ENCODE measurements at regions not wholly inside any gene's neighbourhood (a gene's known extent, or its start where the extent isn't known, plus 50 kb on each side); places are given as distances from the start of the nearest gene placed in this dataset.

DNA sequence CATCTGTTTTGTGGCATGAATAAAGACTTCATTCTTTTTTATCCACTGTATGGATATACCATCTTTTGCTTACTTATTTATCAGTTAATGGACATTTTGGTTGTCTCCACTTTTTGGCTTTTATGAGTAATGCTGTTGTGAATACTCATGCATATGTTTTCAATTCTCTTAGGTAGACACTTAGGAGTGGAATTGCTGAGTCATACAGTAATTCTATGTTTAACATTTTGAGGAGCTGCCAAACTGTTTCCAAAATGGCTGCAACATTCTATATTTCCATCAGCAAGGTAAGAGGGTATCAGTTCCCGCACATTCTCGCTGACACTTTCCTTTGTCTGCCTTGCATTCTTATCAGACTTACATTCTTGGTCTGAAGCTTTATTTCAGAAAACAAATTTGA lies 191.1 kb downstream of the WNT5A start:
- H3K36me3 ChIP-seq (replicated peaks; ENCODE audit: control insufficient read depth, insufficient read depth, low read length) = no peaks in the 10 kb centered on the region
- no peak for DNase-seq
- H3K4me3 ChIP-seq (ENCODE audit: insufficient read depth, low read depth, low read length) = no peak overlapping the region
- no peaks in the 10 kb centered on the region for H3K27me3 ChIP-seq (ENCODE audit: control insufficient read depth, insufficient read depth, low read length)

DNA sequence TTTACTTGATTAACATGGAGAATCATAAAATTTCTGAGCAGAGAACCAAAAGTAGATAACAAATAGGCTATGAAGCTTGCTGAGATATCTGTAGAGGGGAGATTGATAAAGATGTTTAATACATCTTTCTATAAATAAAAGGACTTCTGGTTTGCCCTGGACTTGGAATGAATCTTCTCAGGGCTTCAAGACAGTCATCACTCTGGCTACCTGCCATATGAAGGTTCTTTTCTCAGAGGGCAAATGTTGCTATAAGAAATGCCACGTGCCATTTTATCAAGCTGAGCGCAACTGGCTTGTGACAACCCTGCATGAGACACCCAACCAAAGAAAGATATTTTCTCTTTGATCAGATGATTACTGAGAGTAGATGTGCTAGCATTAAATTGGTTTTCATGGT lies 192.5 kb downstream of the WNT5A start:
- Histone ChIP-seq H3K27me3 (ENCODE audit: control insufficient read depth, insufficient read depth, low read length) (no peaks in the 10 kb centered on the region), H3K4me3 (ENCODE audit: insufficient read depth, low read depth, low read length) (no peak overlapping the region)

DNA sequence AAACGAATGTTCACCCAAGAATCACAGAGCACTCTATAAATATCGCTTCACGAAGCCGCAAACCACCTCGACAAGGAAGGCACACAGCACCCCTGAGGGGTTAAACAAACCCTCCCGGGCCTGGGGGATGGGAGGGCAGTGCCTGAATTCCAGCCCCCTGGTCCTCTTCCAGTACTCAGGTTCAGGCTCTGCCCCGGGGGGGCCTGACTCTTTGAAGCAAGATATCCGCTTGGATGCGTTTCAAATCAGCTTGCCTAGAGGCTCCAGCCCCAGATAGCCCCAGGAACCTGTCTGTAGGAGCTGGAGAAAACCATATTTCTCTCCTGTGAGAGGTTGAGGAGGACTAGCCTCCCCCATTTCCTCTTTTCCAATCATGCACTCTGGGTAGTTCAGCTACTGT lies 194.7 kb downstream of the WNT5A start:
- Histone ChIP-seq H3K4me3 (ENCODE audit: insufficient read depth, low read depth, low read length) (no peak overlapping the region), H3K36me3 (replicated peaks; ENCODE audit: control insufficient read depth, insufficient read depth, low read length) (no peaks in the 10 kb centered on the region), H3K27me3 (ENCODE audit: control insufficient read depth, insufficient read depth, low read length) (no peaks in the 10 kb centered on the region)
- DNase-seq = peak; percentile 25

More for the DNA sequence above, 192.5 kb downstream of the WNT5A start:
- DNase-seq = no peak
- no peaks in the 10 kb centered on the region for H3K36me3 ChIP-seq (replicated peaks; ENCODE audit: control insufficient read depth, insufficient read depth, low read length)

DNA sequence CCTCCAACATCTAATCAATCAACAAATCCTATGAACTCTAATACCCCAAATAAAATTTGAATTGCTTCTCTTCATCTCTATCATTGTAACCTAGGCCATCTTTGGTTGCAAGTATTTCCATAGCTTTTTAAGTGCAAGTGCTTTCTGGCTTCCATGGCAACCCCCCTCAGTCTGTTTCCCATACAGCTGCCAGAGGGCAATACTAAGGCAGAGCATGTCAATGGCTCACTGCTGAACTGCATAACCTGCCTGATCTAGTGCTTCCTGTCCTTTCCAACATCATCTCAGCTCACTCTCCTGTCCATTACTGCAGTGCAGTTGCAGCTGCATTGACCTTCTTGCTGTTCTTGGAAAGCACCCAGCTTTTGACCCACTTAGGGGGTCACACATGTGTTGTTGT lies 198.4 kb downstream of the WNT5A start:
- H3K27me3 ChIP-seq (ENCODE audit: control insufficient read depth, insufficient read depth, low read length) = no peaks in the 10 kb centered on the region
- H3K36me3 ChIP-seq (replicated peaks; ENCODE audit: control insufficient read depth, insufficient read depth, low read length) = no peaks in the 10 kb centered on the region
- DNase-seq = no peak
- no peak overlapping the region for H3K4me3 ChIP-seq (ENCODE audit: insufficient read depth, low read depth, low read length)

DNA sequence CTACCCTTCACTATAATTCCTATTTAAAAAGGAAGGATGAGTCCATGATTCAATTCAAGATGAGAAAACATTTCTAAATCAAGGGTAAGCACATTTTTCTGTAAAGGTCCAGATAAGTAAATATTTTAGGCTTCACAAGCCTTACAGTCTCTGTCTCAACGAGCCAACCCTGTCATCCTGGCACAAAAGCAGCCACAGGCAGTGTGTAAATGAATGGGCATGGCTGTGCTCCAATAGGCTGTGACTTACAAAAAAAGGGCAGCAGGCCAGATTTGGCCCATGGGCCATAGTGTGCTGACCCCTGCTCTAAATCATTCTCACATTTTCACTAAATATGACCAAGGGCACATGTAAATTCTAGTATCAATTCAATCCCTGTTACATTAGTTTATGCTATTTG lies 200.4 kb downstream of the WNT5A start:
- DNase-seq = no peak
- H3K27me3 ChIP-seq (ENCODE audit: control insufficient read depth, insufficient read depth, low read length) = no peaks in the 10 kb centered on the region
- no peak overlapping the region for H3K4me3 ChIP-seq (ENCODE audit: insufficient read depth, low read depth, low read length)
- H3K36me3 ChIP-seq (replicated peaks; ENCODE audit: control insufficient read depth, insufficient read depth, low read length) = no peaks in the 10 kb centered on the region

DNA sequence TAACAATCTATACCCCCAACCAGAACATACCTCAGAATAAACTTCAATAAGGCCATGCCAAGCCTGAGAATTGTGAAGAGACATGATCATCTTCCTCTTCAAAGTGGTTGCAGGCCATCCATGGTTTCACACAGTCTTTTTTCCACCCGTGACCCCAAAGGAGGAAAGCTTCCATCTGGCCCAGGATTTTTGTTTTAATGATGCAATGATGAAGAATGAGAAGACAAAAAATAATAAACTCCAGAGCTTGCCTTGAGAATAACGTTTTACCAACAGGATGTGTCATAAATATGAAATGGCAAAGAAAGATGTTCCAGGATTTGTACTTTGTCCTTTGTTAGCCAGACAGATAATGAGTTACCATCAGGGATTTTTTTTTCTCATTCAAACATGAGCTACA lies 201.9 kb downstream of the WNT5A start:
- H3K27me3 ChIP-seq (ENCODE audit: control insufficient read depth, insufficient read depth, low read length) = no peaks in the 10 kb centered on the region

DNA sequence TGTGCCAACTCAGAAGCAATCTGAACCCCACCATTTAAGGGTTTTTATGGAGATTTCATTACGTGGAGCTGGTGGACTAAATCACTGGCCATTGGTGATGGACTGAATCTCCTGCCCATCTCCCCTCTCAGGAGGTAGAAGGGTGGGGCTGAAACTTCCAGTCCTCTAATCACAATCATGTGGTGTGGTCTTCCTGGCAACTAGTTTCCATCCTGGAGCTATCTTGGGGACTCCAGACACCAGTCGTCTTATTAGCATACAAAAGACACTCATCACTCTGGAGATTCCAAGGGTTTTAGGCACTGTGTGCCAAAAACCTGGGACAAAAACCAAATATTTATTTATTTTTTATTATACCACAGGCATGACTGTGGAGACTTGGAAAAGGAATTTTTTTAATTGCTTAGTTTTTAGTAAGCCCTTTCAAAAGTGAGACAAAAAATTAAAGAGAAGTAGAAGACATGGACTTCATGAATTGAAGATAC lies 203.6 kb downstream of the WNT5A start:
- no peak for DNase-seq
- H3K4me3 ChIP-seq (ENCODE audit: insufficient read depth, low read depth, low read length) = no peak overlapping the region
- H3K36me3 ChIP-seq (replicated peaks; ENCODE audit: control insufficient read depth, insufficient read depth, low read length) = no peaks in the 10 kb centered on the region
- no peaks in the 10 kb centered on the region for H3K27me3 ChIP-seq (ENCODE audit: control insufficient read depth, insufficient read depth, low read length)

More for the DNA sequence above, 201.9 kb downstream of the WNT5A start:
- no peak for DNase-seq
- Histone ChIP-seq H3K4me3 (ENCODE audit: insufficient read depth, low read depth, low read length) (no peak overlapping the region), H3K36me3 (replicated peaks; ENCODE audit: control insufficient read depth, insufficient read depth, low read length) (no peaks in the 10 kb centered on the region)

DNA sequence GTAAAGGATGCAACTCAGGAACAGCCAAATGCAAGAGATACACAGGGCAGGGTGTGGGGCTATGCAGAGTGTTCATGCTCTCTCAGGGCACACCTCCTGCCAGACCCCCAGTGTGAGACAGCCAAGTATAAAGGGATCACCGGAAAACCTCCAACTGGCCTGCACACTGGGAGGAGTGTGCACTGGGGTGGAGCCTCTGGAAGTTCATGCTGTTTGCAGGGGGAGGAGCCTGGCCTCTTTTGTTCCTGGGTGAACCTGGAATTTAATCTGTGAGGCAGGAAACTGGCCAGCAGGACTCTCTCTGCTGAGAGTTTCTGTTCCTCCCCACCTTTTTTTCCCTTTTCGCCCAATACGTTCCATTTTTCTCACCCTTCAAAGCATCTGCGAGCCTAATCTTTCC lies 204.1 kb downstream of the WNT5A start:
- peak; percentile 7 for DNase-seq
- Histone ChIP-seq H3K27me3 (ENCODE audit: control insufficient read depth, insufficient read depth, low read length) (no peaks in the 10 kb centered on the region), H3K4me3 (ENCODE audit: insufficient read depth, low read depth, low read length) (no peak overlapping the region), H3K36me3 (replicated peaks; ENCODE audit: control insufficient read depth, insufficient read depth, low read length) (no peaks in the 10 kb centered on the region)

DNA sequence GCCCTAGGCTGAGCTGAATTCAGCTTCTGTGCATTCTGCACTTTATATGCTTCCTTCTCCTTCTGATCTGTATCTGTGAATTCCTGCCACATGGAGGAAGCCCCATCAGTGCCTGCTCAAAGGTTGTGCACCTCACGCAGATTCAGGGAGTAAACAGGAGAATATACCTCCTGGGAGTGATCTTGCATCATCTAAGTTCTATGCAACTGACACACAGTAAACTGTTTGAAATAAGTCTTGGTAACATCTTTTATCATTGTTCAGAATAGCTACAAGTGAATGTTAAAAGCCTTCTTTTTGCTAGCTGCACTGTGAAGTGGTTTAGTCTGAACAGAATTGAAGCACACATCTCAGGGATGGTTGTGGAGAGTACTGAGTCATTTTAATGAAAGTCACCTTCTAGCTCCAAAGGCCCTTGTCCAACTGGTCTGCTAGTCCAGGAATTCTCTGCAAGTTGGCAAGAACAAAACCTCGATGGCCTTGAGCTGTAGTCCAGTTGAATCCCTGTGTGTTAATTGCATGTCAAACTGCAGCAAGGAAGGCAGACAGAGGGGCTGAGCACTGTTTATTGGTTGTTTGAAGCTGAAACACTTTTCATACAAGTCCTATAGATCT lies 215.0 kb downstream of the WNT5A start:
- Histone ChIP-seq H3K27me3 (ENCODE audit: control insufficient read depth, insufficient read depth, low read length) (no peaks in the 10 kb centered on the region), H3K4me3 (ENCODE audit: insufficient read depth, low read depth, low read length) (no peak overlapping the region), H3K36me3 (replicated peaks; ENCODE audit: control insufficient read depth, insufficient read depth, low read length) (no peaks in the 10 kb centered on the region)
- no peak for DNase-seq

DNA sequence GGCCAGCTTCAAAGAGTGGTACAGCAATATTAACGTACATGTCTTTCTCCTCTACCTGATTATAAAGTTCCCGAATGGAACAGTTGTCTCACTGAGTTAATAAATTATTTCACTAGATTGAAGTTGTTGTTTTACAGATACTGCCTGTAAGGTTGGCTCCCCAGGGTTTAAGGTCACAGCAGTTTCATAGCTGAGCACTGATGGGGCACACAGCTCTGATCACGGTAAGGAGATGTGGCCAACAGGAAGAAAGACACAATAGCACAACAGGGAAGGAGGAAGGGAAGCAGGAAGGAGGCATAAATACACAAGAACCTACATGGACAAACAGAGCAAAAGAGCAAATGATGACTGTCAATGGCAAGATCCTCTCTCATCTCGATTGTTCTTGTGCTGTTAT lies 215.6 kb downstream of the WNT5A start:
- H3K4me3 ChIP-seq (ENCODE audit: insufficient read depth, low read depth, low read length) = no peak overlapping the region
- DNase-seq = no peak
- H3K27me3 ChIP-seq (ENCODE audit: control insufficient read depth, insufficient read depth, low read length) = no peaks in the 10 kb centered on the region
- no peaks in the 10 kb centered on the region for H3K36me3 ChIP-seq (replicated peaks; ENCODE audit: control insufficient read depth, insufficient read depth, low read length)

DNA sequence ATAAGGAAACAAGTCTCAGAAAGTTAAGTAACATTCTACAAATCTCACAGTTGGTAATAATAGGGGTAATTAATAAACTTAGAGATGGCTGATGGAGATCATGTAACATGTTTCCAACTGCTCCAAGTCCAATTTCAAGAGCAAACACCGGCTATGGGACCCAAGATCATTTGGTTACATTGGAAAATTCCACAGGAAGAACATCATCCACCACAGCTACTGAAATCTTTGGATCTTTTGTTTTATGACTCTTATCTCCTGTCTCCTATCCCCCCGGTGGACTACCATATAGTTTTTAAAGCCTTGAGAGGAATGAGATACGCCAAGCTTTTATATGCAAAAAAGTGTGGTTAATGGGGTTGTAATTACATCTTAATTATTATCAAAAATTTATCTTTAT lies 216.1 kb downstream of the WNT5A start:
- H3K27me3 ChIP-seq (ENCODE audit: control insufficient read depth, insufficient read depth, low read length) = no peaks in the 10 kb centered on the region
- H3K36me3 ChIP-seq (replicated peaks; ENCODE audit: control insufficient read depth, insufficient read depth, low read length) = no peaks in the 10 kb centered on the region
- no peak for DNase-seq
- H3K4me3 ChIP-seq (ENCODE audit: insufficient read depth, low read depth, low read length) = no peak overlapping the region

DNA sequence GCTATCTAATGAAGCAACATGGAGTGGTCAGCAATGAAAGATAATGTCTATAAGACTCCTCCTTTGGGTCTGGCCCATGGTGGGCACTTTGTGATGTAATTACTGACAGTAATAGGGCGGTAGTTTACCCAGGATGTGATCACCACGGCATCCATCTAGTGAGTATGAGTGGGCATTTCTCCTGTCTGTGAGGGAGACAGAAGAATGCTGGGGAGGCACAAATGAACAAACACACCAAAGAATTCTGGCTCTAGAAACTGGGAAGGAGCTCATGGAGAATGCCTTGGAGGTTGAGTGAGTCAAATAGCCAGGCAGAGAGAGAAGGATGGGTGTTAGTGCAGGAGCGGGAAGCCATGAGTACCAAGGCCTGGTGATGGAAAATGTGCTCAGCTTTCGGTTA lies 217.5 kb downstream of the WNT5A start:
- no peak for DNase-seq
- Histone ChIP-seq H3K27me3 (ENCODE audit: control insufficient read depth, insufficient read depth, low read length) (no peaks in the 10 kb centered on the region), H3K4me3 (ENCODE audit: insufficient read depth, low read depth, low read length) (no peak overlapping the region), H3K36me3 (replicated peaks; ENCODE audit: control insufficient read depth, insufficient read depth, low read length) (no peaks in the 10 kb centered on the region)

DNA sequence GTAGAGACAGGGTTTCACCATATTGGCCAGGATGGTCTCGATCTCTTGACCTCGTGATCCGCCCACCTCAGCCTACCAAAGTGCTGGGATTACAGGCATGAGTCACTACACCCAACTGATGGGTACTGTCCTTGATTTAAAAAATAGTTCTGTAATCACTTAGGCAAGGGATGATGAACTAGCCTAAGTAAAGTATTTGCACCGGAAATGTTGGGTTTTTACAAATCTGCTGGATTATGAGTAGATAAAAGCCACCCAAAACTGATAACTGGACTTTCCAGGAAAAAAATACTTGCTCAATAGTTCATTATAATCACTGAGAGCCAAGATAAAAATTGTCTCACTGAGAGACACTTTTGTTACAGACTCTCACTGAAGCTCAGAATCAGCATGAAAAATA lies 218.0 kb downstream of the WNT5A start:
- H3K4me3 ChIP-seq (ENCODE audit: insufficient read depth, low read depth, low read length) = no peak overlapping the region
- H3K36me3 ChIP-seq (replicated peaks; ENCODE audit: control insufficient read depth, insufficient read depth, low read length) = no peaks in the 10 kb centered on the region
- no peak for DNase-seq
- no peaks in the 10 kb centered on the region for H3K27me3 ChIP-seq (ENCODE audit: control insufficient read depth, insufficient read depth, low read length)

DNA sequence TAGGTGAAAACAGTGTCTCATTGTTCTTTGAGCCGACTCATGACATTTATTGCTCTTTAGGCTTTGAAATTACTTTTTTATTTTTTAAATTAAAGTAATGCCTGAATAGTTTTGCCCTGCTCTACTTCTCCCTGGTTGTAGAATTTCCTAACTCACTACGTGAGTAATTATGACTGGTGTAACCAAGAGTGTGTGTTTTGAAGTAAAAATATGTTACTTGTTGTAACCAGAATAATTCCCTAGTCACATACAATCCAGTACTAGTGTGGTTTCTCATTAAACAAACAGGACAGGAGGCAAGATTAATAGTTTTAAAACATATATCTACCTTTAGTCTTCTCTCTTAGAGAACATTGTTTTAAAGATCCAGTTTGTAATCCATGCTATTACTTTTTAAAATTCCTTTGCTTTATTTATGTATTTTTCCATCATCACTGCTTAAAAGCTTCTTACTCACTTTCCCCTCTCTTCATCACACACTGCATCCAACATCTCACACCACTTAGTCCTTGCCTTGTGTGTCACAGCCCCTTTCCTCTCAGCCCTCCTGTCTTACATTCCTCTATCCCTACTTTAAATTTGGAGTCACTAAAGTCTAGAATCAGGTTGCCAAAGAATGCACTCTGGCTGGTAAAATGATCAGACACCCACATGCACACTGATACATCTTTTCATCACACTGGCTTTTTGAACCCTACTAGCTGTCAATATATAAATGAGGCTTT lies 219.7 kb downstream of the WNT5A start:
- no peak for DNase-seq
- no peaks in the 10 kb centered on the region for H3K27me3 ChIP-seq (ENCODE audit: control insufficient read depth, insufficient read depth, low read length)
- no peak overlapping the region for H3K4me3 ChIP-seq (ENCODE audit: insufficient read depth, low read depth, low read length)
- no peaks in the 10 kb centered on the region for H3K36me3 ChIP-seq (replicated peaks; ENCODE audit: control insufficient read depth, insufficient read depth, low read length)

DNA sequence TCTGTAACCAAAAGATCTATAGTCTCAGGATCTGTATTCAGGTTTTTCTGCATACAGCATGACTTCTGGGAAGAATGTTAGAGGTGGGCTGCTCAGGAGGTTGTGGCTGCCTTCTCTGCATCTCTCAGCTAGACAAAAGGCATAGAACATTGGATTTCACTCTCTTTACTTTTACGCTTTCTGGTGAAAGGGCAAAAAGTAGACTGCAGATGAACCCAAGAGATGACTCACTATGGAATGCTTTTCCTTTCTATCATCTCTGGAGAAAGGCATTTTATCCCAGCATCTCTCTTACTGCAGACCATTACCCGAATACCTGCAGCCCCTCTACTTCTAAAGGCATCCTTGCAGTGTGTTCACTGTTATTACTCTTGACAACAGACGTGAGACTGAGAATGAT lies 222.2 kb downstream of the WNT5A start:
- H3K4me3 ChIP-seq (ENCODE audit: insufficient read depth, low read depth, low read length) = no peak overlapping the region
- H3K36me3 ChIP-seq (replicated peaks; ENCODE audit: control insufficient read depth, insufficient read depth, low read length) = no peaks in the 10 kb centered on the region
- H3K27me3 ChIP-seq (ENCODE audit: control insufficient read depth, insufficient read depth, low read length) = no peaks in the 10 kb centered on the region
- no peak for DNase-seq

Measured in H7 (cell line).